ENCODE measurements at regions not wholly inside any gene's neighbourhood (a gene's known extent, or its start where the extent isn't known, plus 50 kb on each side); places are given as distances from the start of the nearest gene placed in this dataset.

DNA sequence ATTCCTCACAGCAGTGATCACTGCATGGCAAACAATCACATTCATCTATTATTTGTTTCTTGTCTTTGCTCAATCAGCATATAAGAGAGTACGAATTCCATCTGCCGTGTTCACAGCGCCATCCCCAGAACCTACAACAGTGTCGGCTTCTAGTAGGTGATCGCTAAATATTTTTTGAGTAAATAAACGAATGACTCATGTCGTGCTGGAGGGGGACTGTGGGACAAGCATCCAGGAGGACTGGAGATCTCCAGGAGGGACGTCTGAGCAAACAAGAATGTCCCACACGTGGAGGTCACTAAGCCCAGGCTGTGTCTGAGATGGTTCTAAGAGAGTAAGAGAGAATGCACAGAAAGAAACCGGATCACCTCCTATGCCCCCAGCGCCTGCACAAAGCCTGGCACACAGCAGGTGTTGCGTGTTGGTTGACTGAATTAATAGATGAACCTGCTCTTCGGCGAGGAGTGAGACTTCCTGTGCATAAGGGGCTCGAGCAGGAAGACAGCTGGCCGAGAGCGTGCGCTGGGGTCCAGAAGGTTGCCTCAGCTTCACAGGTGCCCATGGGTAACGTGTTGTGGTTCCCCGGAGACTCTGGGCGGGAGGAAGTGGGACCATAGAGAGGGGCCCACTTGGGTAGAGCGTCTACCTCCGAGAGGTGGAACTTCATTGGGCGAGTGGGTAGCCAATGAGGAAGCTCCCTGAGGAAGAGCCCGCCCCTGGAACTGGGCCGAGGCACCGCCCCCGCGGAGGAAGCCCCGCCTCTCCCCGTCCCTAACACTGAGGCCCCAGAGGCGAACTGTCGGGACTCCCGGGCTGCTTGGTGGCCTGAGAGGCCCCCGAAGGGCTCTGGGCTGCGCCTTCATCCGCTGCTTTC, 193.0 kb downstream of the MELK start:
- H3K9me3 Mint-ChIP-seq = no peaks in the 10 kb centered on the region
- H3K4me1 Mint-ChIP-seq (ENCODE audit: low read depth) = peaks cover 2% of the 10 kb centered on the region
- peak; percentile 96 for DNase-seq
- POLR2A ChIA-PET = interaction anchor here (1.4 to 1.9 kb wide), 3 partner anchors 9 to 354 kb away, joined by 3 to 6 read pairs (median 5); partner anchors contain the start of gene ZCCHC7
- CTCF ChIA-PET = interaction anchor here (1.5 to 1.9 kb wide), 2 partner anchors 10 to 37 kb away, joined by 3 to 6 read pairs; no protein-coding TSS in a partner anchor
- H3K36me3 Mint-ChIP-seq (ENCODE audit: low read depth) = no peaks in the 10 kb centered on the region
- TF ChIP-seq, protein P1, sequence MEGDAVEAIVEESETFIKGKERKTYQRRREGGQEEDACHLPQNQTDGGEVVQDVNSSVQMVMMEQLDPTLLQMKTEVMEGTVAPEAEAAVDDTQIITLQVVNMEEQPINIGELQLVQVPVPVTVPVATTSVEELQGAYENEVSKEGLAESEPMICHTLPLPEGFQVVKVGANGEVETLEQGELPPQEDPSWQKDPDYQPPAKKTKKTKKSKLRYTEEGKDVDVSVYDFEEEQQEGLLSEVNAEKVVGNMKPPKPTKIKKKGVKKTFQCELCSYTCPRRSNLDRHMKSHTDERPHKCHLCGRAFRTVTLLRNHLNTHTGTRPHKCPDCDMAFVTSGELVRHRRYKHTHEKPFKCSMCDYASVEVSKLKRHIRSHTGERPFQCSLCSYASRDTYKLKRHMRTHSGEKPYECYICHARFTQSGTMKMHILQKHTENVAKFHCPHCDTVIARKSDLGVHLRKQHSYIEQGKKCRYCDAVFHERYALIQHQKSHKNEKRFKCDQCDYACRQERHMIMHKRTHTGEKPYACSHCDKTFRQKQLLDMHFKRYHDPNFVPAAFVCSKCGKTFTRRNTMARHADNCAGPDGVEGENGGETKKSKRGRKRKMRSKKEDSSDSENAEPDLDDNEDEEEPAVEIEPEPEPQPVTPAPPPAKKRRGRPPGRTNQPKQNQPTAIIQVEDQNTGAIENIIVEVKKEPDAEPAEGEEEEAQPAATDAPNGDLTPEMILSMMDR (IDR thresholded peaks at IDR 0.05) = no peak
- intact Hi-C loops (cut with micrococcal nuclease) = no loop called here
- peak overlapping the region; percentile 70 for H3K27ac Mint-ChIP-seq
- H3K27me3 Mint-ChIP-seq = peaks cover 5% of the 10 kb centered on the region
- peak; percentile 99 for ATAC-seq
- peak overlapping the region; percentile 68 for H3K4me3 Mint-ChIP-seq

DNA sequence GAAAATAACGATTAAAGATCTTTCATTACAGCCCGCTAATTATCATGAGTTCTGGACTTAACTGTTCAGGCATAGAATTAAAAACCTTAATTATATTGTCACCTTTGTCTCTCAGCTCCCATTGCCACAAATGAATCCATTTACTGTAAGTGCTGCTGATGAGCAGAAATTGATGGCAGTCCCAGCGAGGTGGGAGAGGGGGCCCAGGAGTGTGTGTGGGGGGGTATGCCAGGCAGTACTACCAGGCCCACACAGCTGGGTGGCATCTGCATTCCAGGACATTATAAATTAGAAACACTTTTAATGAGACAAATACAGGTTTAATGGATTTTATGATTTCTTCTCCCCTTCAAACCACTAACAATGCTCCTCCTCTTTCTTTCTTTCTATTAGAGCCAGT, 196.0 kb downstream of the MELK start:
- H3K27ac Mint-ChIP-seq = no peak overlapping the region
- peaks cover 2% of the 10 kb centered on the region for H3K4me1 Mint-ChIP-seq (ENCODE audit: low read depth)
- TF ChIP-seq, protein P1 (IDR thresholded peaks at IDR 0.05) = no peak
- no peaks in the 10 kb centered on the region for H3K36me3 Mint-ChIP-seq (ENCODE audit: low read depth)
- ChIA-PET CTCF (no interaction called here), POLR2A (no interaction called here)
- ATAC-seq (no peak), DNase-seq (no peak)
- no peak overlapping the region for H3K4me3 Mint-ChIP-seq
- intact Hi-C loops (cut with micrococcal nuclease) = no loop called here
- H3K27me3 Mint-ChIP-seq = peaks cover 11% of the 10 kb centered on the region
- H3K9me3 Mint-ChIP-seq = no peaks in the 10 kb centered on the region

DNA sequence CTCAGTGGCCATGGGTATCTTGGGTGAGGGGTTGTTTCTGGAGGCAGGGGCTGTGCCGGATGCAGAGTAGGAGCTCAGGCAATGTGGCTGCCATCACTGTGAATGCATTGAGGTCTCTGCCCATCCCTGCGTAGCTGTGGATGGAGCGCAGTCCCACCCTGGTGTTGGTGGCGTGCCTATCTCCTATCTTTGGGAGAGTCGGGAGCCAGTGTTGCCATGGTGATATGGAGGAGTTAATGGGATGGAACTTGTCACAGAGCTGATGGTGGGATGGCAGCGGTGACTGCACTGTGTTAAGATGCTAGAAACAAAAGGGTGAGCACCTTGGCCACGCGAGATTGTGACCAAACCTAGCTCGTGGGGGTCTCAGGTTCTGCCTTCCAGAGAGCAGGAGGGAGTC, 197.3 kb downstream of the MELK start:
- H3K4me3 Mint-ChIP-seq = no peak overlapping the region
- intact Hi-C loops (cut with micrococcal nuclease) = no loop called here
- ChIA-PET POLR2A (no interaction called here), CTCF (interaction anchor here (0.7 kb wide), 1 partner anchor 103 kb away, joined by 3 read pairs; no protein-coding TSS in a partner anchor)
- ATAC-seq (no peak), DNase-seq (no peak)
- TF ChIP-seq, protein P1 (IDR thresholded peaks at IDR 0.05) = no peak
- H3K4me1 Mint-ChIP-seq (ENCODE audit: low read depth) = peaks cover 2% of the 10 kb centered on the region
- H3K27ac Mint-ChIP-seq = no peak overlapping the region
- no peaks in the 10 kb centered on the region for H3K36me3 Mint-ChIP-seq (ENCODE audit: low read depth)
- no peaks in the 10 kb centered on the region for H3K9me3 Mint-ChIP-seq
- peaks cover 13% of the 10 kb centered on the region for H3K27me3 Mint-ChIP-seq

DNA sequence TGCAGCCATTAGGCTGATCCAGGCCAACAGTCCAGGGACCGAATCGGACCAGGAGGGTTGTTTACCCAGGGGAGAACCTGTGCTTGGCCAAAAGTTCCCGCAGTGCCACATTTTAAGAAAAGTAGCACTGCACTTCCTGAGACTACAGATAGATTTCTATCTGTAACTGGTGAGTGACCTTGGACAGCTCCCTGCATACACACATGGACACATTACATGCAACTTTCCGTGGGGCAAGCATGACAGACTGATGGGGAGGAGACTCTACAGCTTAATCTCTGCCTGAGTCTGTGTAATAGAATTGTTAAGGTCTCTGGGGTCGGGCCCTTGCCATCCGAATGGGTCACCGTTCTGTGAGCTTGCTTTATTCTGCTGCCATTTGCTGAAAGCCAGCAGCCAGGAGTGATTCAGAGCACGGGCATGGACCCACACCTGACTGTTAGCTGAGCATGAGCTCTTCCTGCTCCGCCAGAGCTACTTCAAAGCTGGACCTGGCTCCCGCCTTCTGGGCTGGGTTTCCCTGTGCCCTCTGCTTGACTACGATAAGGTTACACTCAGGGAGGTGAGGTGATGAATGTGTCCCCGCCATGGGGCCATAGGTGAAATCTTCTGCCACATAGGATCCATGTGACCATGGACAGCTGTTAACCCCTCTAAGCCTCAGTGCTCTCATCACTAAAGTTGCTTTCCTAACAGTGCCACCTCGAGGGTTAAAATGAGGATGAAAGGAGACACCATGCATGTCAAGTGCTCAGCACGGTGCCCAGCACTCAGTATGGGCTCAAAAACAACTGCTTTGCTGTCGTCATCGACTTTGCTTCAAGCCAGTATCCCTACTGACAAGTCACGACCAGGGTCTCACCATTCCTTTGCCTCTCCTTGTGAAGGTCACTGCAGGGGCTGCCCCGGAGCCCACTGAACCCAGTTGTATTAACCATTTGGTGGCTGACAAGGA, 200.0 kb downstream of the MELK start:
- DNase-seq = no peak
- CTCF ChIA-PET = interaction anchor here (0.9 to 1.1 kb wide), 2 partner anchors 15 to 155 kb away, joined by 3 read pairs; no protein-coding TSS in a partner anchor
- no peaks in the 10 kb centered on the region for H3K4me1 Mint-ChIP-seq (ENCODE audit: low read depth)
- no peaks in the 10 kb centered on the region for H3K9me3 Mint-ChIP-seq
- no peak overlapping the region for H3K27ac Mint-ChIP-seq
- TF ChIP-seq, protein P1 (IDR thresholded peaks at IDR 0.05) = no peak
- no peaks in the 10 kb centered on the region for H3K36me3 Mint-ChIP-seq (ENCODE audit: low read depth)
- no peak overlapping the region for H3K4me3 Mint-ChIP-seq
- POLR2A ChIA-PET = no interaction called here
- intact Hi-C loops (cut with micrococcal nuclease) = no loop called here
- ATAC-seq = no peak
- peaks cover 20% of the 10 kb centered on the region for H3K27me3 Mint-ChIP-seq
